Glomerular visceral epithelial cell (primary cell): ENCODE measurements at regions not wholly inside any gene's neighbourhood (a gene's known extent, or its start where the extent isn't known, plus 50 kb on each side); places are given as distances from the start of the nearest gene placed in this dataset.

ENCODE experiments used
- DNase-seq: peaks from one replicate; pipeline ENCODE4 v3.0.0-alpha.2; 2016; ENCODE audit errors: extremely low spot score

GRCh38 chr4:1476140-1476513 lies 69.9 kb upstream of the NKX1-1 start:
- no peak for DNase-seq

- DNase-seq, result no peak
Measured at GRCh38 chr4:1475277-1476139, 69.3 kb upstream of the NKX1-1 start.

- DNase-seq, result no peak
Measured at GRCh38 chr4:1474126-1475090, 68.2 kb upstream of the NKX1-1 start.

GRCh38 chr4:1473718-1474117 lies 67.5 kb upstream of the NKX1-1 start:
- DNase-seq, result no peak

- DNase-seq, result no peak
Measured at GRCh38 chr4:1472911-1473518, 66.8 kb upstream of the NKX1-1 start.

- DNase-seq, result no peak
Measured at GRCh38 chr4:1472148-1472797, 66.0 kb upstream of the NKX1-1 start.

- no peak for DNase-seq
Measured at GRCh38 chr4:1471443-1472147, 65.4 kb upstream of the NKX1-1 start.

- no peak for DNase-seq
Measured at GRCh38 chr4:1470816-1471442, 64.7 kb upstream of the NKX1-1 start.

GRCh38 chr4:1470393-1470670 lies 64.1 kb upstream of the NKX1-1 start:
- DNase-seq, result no peak

GRCh38 chr4:1469607-1470392 lies 63.6 kb upstream of the NKX1-1 start:
- DNase-seq, result no peak

- DNase-seq, result no peak
Measured at GRCh38 chr4:1469043-1469442, 62.8 kb upstream of the NKX1-1 start.

GRCh38 chr4:1467581-1468458 lies 61.6 kb upstream of the NKX1-1 start:
- DNase-seq, result no peak

GRCh38 chr4:1466863-1467165 lies 60.6 kb upstream of the NKX1-1 start:
- no peak for DNase-seq

- DNase-seq, result no peak
Measured at GRCh38 chr4:1466034-1466862, 60.0 kb upstream of the NKX1-1 start.

GRCh38 chr4:1465173-1466033 lies 59.2 kb upstream of the NKX1-1 start:
- no peak for DNase-seq

GRCh38 chr4:1464581-1465171 lies 58.4 kb upstream of the NKX1-1 start:
- no peak for DNase-seq

- no peak for DNase-seq
Measured at GRCh38 chr4:1463927-1464540, 57.8 kb upstream of the NKX1-1 start.
